ENCODE measurements at regions not wholly inside any gene's neighbourhood (a gene's known extent, or its start where the extent isn't known, plus 50 kb on each side); places are given as distances from the start of the nearest gene placed in this dataset.

DNA sequence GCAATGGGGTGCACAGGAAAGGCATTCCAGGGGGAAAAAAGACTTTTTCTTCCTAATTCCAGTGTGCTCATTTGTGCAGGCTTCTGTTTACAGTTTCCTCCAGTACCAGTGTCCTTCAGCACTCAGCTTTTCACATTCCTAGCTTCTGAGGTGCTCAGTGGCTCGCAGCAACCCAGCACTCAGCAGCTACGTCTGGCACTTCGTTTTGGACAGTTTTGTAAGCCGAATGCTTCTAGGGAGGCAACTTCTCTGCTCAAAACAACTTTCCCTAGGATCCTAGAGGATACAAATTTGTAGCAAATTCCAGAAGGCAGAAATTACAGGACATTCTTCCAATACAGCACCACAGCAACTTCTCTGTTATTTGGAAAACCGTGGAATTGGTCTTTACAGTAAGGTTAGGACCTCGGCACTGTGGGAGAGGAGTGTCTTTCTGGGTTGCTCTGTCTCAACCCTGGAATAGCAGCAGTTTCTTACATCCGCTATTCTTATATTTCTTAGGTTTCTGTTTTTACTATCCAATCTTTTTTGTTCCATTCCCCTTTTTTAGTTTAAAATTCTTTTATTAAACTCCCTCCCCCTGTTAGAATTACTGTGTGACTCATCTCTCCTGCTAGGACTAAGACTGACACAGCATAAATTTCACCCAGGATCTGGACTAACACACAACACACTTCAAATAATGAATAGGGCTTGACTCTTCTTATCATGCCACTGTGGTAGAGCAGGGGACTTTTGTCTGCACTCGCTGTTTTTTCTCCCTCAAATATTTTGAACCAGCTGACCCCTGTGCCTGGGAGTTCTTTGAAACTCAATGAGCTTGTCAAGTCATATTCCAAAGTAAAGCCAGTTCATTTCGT, 1314.7 kb downstream of the FSTL5 start:
- Histone ChIP-seq H3K4me1 (ENCODE audit: insufficient read depth) (no peaks in the 10 kb centered on the region), H3K4me3 (no peak overlapping the region), H3K27ac (no peak overlapping the region), H3K36me3 (no peaks in the 10 kb centered on the region), H3K9me3 (no peaks in the 10 kb centered on the region), H3K27me3 (no peaks in the 10 kb centered on the region)
- intact Hi-C loops (cut with DNase I), result no loop called here
- TF ChIP-seq CTCF (IDR thresholded peaks at IDR 0.05) (no peak), EP300 (IDR thresholded peaks at IDR 0.05) (no peak), POLR2A (IDR thresholded peaks at IDR 0.05) (no peak)
- DNase-seq, result no peak
- WGBS, 3 donors, result 11 to 29% (median 12%) methylated on average over 9 of the region's 9 CpGs

DNA sequence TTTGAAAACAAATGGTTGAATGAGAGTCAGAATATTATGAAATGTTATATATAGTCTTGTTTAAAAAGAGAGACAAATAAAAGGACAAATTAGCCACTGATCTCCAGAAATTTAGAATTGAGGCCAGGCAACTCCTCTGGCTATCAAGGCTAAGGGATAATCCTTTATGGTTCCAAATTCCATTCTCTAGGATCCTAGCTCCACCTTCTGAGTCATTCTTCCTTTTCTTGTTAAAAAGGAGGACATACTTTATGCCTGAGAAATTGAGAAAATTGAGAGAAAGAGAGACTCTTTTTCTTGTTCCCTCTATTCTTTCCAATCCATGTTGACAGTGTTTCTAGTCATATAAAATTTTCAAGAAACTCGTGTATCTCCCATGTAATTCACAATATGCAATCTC, 1299.5 kb downstream of the FSTL5 start:
- Histone ChIP-seq H3K9me3 (no peaks in the 10 kb centered on the region), H3K27ac (no peak overlapping the region), H3K27me3 (no peaks in the 10 kb centered on the region), H3K36me3 (no peaks in the 10 kb centered on the region), H3K4me1 (ENCODE audit: insufficient read depth) (no peaks in the 10 kb centered on the region), H3K4me3 (no peak overlapping the region)
- DNase-seq, result no peak
- TF ChIP-seq EP300 (IDR thresholded peaks at IDR 0.05), result no peak
- no peak for TF ChIP-seq POLR2A (IDR thresholded peaks at IDR 0.05)
- TF ChIP-seq CTCF (IDR thresholded peaks at IDR 0.05), result no peak
- 59 to 69% (median 69%) methylated on average over 1 of the region's 1 CpG for WGBS, 3 donors
- intact Hi-C loops (cut with DNase I), result no loop called here

DNA sequence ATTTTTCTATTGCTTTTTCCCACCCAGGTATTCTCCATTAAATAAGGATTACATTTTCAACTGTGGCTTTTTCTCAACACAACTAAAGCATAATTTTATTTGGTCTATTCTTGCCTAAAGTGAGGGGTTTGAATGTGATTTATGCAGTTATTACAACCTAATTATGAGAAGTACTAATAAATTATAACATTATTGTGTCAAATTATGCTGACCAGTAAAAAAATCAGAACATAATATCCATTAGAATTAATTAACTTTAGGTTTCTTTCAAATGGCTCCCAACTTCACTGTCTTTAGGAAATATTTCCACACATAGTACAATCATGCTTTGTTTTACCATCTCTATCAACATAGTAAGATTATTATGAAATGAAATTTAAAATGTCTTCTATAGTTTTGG, 1293.9 kb downstream of the FSTL5 start:
- Histone ChIP-seq H3K4me1 (ENCODE audit: insufficient read depth) (no peaks in the 10 kb centered on the region), H3K27me3 (no peaks in the 10 kb centered on the region), H3K9me3 (no peaks in the 10 kb centered on the region), H3K27ac (no peak overlapping the region), H3K4me3 (no peak overlapping the region), H3K36me3 (no peaks in the 10 kb centered on the region)
- DNase-seq, result no peak
- TF ChIP-seq POLR2A (IDR thresholded peaks at IDR 0.05) (no peak), CTCF (IDR thresholded peaks at IDR 0.05) (no peak), EP300 (IDR thresholded peaks at IDR 0.05) (no peak)
- intact Hi-C loops (cut with DNase I), result no loop called here

DNA sequence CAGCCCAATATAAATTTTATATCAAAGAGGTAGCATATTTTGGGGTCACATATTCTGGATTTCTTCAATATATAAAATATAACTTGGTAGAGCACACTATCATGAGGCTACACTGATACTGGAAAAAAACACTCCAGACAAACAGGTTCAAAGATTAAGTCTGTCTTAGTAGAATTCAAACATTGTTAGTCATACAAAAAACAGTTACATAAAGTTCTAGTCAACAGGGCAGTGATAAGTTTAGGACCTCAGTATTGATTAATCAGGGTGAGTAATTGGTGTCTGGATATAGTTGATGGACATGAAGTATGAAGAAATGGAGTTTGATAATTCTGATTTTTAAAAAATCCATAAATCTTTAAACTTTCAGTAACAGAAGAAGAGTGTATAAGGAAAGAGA, 1291.3 kb downstream of the FSTL5 start:
- DNase-seq, result no peak
- no peaks in the 10 kb centered on the region for H3K9me3 ChIP-seq
- intact Hi-C loops (cut with DNase I), result no loop called here
- no peak overlapping the region for H3K4me3 ChIP-seq
- H3K36me3 ChIP-seq, result no peaks in the 10 kb centered on the region
- no peaks in the 10 kb centered on the region for H3K27me3 ChIP-seq
- TF ChIP-seq POLR2A (IDR thresholded peaks at IDR 0.05), result no peak
- no peak for TF ChIP-seq CTCF (IDR thresholded peaks at IDR 0.05)
- no peak for TF ChIP-seq EP300 (IDR thresholded peaks at IDR 0.05)
- no peaks in the 10 kb centered on the region for H3K4me1 ChIP-seq (ENCODE audit: insufficient read depth)
- no peak overlapping the region for H3K27ac ChIP-seq

Data from ovary (tissue), 7 donors.